Tibial nerve (tissue), 3 donors: ENCODE measurements at regions not wholly inside any gene's neighbourhood (a gene's known extent, or its start where the extent isn't known, plus 50 kb on each side); places are given as distances from the start of the nearest gene placed in this dataset.

ENCODE experiments used
- CTCF ChIP-seq, 5 experiments: fragments of 200-600 bp in 3 of 5; fragments of 450-650 bp in 2 of 5; sonication (generic) in 3 of 5; IDR thresholded peaks; one replicate each; pipeline ENCODE4 v1.5.1; 2016 to 2019; ENCODE audit warnings: antibody characterized with exemption in 5 of 5, mild to moderate bottlenecking in 3 of 5, moderate library complexity in 2 of 5
- POLR2A ChIP-seq, 2 donors: fragments of 450-650 bp; IDR thresholded peaks; one replicate each; pipeline ENCODE4 v1.6.1; 2017; ENCODE audit warnings: antibody characterized with exemption in 2 of 2, mild to moderate bottlenecking in 2 of 2, moderate library complexity in 2 of 2

- TF ChIP-seq POLR2A (IDR thresholded peaks at IDR 0.05) (no peak), CTCF (IDR thresholded peaks at IDR 0.05) (no peak)
Observed at GRCh38 chr1:5554111-5554510, 438.1 kb downstream of the NPHP4 start.
